ENCODE measurements at regions not wholly inside any gene's neighbourhood (a gene's known extent, or its start where the extent isn't known, plus 50 kb on each side); places are given as distances from the start of the nearest gene placed in this dataset.

- TF ChIP-seq CTCF (IDR thresholded peaks at IDR 0.05; ENCODE audit: extremely low read depth in 1 of 2, insufficient read depth in 1 of 2, low read depth in 1 of 2, low read length in 2 of 2) (no peak), POLR2AphosphoS5 (IDR thresholded peaks at IDR 0.05; ENCODE audit: insufficient read depth, low read depth, low read length) (no peak), EZH2 (IDR thresholded peaks at IDR 0.05; ENCODE audit: borderline replicate concordance, low read depth, low read length, severe bottlenecking) (no peak), GATA2 (IDR thresholded peaks at IDR 0.05; ENCODE audit: insufficient read depth, insufficient read length, low read depth, low read length) (no peak)
Observed at GRCh38 chr1:90144820-90145219, 149.9 kb downstream of the ZNF326 start.

Measured in endothelial cell of umbilical vein (primary cell).